ENCODE measurements at regions not wholly inside any gene's neighbourhood (a gene's known extent, or its start where the extent isn't known, plus 50 kb on each side); places are given as distances from the start of the nearest gene placed in this dataset.

DNA sequence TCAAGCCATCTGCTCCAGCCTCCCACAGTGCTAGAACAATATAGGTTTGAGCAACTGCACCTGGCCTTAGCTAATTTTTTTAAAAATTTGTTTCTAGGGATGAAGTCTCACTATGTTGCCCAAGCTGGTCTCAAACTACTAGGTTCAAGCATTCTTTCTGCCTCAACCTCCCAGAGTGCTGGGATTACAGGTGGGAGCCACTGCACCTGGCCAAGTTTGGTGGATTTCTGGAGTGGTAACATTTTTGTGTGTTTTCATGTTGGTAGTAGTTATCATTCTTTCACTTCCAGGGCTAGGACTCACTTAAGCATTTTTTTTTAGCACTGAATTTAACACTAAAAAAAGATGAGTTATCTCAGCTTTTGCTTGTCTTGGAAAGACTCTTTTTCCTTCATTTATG is 328.0 kb upstream of the RGS6 start:
- TF ChIP-seq POLR2AphosphoS5 (IDR thresholded peaks at IDR 0.05; ENCODE audit: low read depth, low read length) (no peak), FOXP2 (optimal IDR thresholded peaks at IDR 0.05; ENCODE audit: borderline replicate concordance, extremely low read depth, extremely low read length, insufficient read depth) (no peak)
